Prostate gland (tissue), 2 donors: ENCODE measurements at regions not wholly inside any gene's neighbourhood (a gene's known extent, or its start where the extent isn't known, plus 50 kb on each side); places are given as distances from the start of the nearest gene placed in this dataset.

Experiments used
- DNase-seq: peaks from one replicate; pipeline ENCODE4 v3.0.0-alpha.2; 2019; ENCODE audit warnings: low spot score
- H3K27ac ChIP-seq, 2 donors: fragments of 200-600 bp; sonication (generic); 2 replicates each; pipeline ENCODE4 v1.5.1; 2017 to 2019
- H3K27me3 ChIP-seq: fragments of 200-600 bp; sonication (generic); replicated peaks from 2 replicates; pipeline ENCODE4 v1.5.1; 2019; ENCODE audit not compliant: insufficient read depth
- H3K36me3 ChIP-seq, 2 donors: fragments of 200-600 bp; sonication (generic); 1 replicate in 1 of 2; 2 replicates in 1 of 2; pipeline versions ENCODE4 v1.5.1 to v1.8.1; 2017 to 2019
- H3K4me1 ChIP-seq: fragments of 200-600 bp; sonication (generic); replicated peaks from 2 replicates; pipeline ENCODE4 v1.5.1; 2019
- H3K4me3 ChIP-seq, 2 donors: fragments of 200-600 bp; sonication (generic); 2 replicates each; pipeline ENCODE4 v1.5.1; 2017 to 2019
- H3K9me3 ChIP-seq: fragments of 200-600 bp; sonication (generic); 2 replicates; pipeline ENCODE4 v1.5.1; 2017
- POLR2A ChIP-seq: fragments of 450-650 bp; IDR thresholded peaks from one replicate; pipeline ENCODE4 v1.6.1; 2016; ENCODE audit warnings: antibody characterized with exemption, mild to moderate bottlenecking
- POLR2AphosphoS5 ChIP-seq: sonication (generic); formaldehyde crosslinking; IDR thresholded peaks from one replicate; pipeline ENCODE4 v1.6.1; 2017; ENCODE audit warnings: antibody characterized with exemption
- WGBS: methylation state at CpG from one replicate; pipeline ENCODE4 v1.1.5; 2018; 5-methylcytosine and 5-hydroxymethylcytosine counted together
- intact Hi-C: fragments of 100-400 bp; cut with DNase I; formaldehyde crosslinking; loops from one replicate; pipeline ENCODE4 v1.14.2; 2022
- TF ChIP-seq, protein P1 (sequence below), 4 experiments: fragments of 200-600 bp in 2 of 4; fragments of 450-650 bp in 2 of 4; sonication (generic) in 2 of 4; IDR thresholded peaks; 1 replicate in 3 of 4; 2 replicates in 1 of 4; pipeline ENCODE4 v1.5.1; 2016 to 2019; ENCODE audit warnings: antibody characterized with exemption in 4 of 4, mild to moderate bottlenecking in 2 of 4, moderate library complexity in 2 of 4

DNA sequence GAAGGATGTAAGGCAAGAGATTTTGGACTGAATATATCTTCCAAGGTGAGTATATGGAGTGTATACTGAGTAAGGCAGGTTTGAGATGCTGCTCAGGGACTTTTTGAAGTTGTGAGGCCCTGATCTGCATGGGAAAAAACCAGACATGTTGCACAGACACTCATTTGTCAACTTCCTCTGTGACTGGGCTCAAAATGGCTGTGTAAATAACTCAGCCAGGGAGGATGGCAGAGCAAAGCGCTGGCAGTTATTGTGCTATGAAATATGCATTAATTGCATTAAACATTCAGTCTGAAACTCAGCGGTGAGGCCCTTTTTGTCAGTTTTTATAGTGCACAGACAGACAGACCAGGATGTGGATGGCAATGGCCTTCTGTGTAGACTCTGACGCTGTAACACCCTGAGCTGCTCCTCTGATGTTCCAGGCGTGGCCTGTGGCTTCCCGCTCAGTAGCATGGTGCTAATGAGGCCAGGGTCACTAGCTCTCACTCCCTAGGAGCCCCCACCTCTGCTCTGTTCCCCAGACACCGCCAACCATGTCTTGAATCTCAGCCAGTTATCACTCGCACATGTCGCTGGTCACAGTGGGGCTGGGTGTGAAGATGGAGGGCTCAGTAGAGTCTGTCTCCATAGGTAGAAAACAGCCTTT, 307.0 kb upstream of the PROX1 start:
- intact Hi-C loops = no loop called here

DNA sequence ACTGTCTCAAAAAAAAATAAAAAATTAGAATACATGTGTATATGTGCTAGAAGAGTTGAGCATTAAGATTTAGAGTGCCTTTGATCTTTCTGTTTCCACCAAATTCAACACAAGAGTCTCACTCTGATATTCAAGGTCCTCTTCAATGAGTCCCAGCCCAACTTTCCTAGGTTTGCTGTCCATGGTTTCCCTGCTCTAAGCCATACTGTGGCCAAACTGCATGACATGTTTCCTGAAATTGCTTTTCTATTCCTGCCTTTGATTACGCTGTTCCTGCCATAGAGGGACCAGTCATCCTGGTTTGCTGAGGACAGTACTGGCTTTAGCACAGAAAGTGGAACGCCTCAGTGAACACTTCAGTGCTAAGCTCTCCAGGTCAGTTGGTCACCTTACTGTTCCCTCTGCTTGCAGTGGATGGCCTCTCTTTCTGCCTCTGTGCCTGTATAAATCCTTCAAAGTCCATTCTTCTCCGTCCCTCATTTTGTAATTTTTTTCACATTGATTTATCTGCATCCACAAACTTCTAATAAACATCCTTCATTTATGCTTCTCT, 305.9 kb upstream of the PROX1 start:
- H3K27ac ChIP-seq = no peak overlapping the region
- no peak overlapping the region for H3K4me3 ChIP-seq
- no peaks in the 10 kb centered on the region for H3K9me3 ChIP-seq
- H3K4me1 ChIP-seq = no peaks in the 10 kb centered on the region
- H3K27me3 ChIP-seq = no peaks in the 10 kb centered on the region
- WGBS = 90% methylated on average over 3 of the region's 3 CpGs
- DNase-seq = no peak
- H3K36me3 ChIP-seq = no peaks in the 10 kb centered on the region
- intact Hi-C loops = no loop called here
- TF ChIP-seq, protein P1, sequence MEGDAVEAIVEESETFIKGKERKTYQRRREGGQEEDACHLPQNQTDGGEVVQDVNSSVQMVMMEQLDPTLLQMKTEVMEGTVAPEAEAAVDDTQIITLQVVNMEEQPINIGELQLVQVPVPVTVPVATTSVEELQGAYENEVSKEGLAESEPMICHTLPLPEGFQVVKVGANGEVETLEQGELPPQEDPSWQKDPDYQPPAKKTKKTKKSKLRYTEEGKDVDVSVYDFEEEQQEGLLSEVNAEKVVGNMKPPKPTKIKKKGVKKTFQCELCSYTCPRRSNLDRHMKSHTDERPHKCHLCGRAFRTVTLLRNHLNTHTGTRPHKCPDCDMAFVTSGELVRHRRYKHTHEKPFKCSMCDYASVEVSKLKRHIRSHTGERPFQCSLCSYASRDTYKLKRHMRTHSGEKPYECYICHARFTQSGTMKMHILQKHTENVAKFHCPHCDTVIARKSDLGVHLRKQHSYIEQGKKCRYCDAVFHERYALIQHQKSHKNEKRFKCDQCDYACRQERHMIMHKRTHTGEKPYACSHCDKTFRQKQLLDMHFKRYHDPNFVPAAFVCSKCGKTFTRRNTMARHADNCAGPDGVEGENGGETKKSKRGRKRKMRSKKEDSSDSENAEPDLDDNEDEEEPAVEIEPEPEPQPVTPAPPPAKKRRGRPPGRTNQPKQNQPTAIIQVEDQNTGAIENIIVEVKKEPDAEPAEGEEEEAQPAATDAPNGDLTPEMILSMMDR (IDR thresholded peaks at IDR 0.05) = no peak
- no peak for TF ChIP-seq POLR2AphosphoS5

More for the DNA sequence above, 307.0 kb upstream of the PROX1 start:
- no peak overlapping the region for H3K4me3 ChIP-seq
- H3K9me3 ChIP-seq = no peaks in the 10 kb centered on the region
- TF ChIP-seq POLR2AphosphoS5 = no peak
- no peak for TF ChIP-seq POLR2A
- TF ChIP-seq, protein P1 (IDR thresholded peaks at IDR 0.05) = no peak
- H3K27ac ChIP-seq = no peak overlapping the region
- H3K36me3 ChIP-seq = no peaks in the 10 kb centered on the region
- H3K27me3 ChIP-seq = no peaks in the 10 kb centered on the region
- no peak for DNase-seq
- no peaks in the 10 kb centered on the region for H3K4me1 ChIP-seq
- WGBS = 83% methylated on average over 8 of the region's 8 CpGs

DNA sequence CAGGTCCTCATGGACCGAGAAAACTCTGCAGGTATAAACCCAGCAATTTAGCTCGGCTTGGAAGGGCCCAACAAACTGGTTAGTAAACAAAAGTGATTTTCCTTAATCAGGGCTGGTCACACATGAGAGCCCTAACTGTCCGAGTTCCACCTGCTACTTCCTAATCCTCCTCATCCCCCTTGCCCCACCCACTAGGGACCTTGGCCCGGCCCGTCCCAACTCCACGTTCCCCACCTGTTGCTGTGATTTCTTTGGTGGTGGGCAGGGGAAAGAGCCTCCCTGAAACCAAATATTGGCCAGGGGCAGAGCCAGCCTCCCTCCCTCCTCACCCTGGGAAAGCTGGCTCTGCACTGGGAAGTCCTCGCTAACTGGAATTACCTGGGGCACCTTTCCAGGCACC, 304.2 kb upstream of the PROX1 start:
- Histone ChIP-seq H3K36me3 (no peaks in the 10 kb centered on the region), H3K27ac (no peak overlapping the region), H3K4me1 (no peaks in the 10 kb centered on the region), H3K27me3 (no peaks in the 10 kb centered on the region), H3K9me3 (no peaks in the 10 kb centered on the region), H3K4me3 (no peak overlapping the region)
- TF ChIP-seq, protein P1 (IDR thresholded peaks at IDR 0.05) = no peak
- no peak for TF ChIP-seq POLR2AphosphoS5
- TF ChIP-seq POLR2A = no peak
- intact Hi-C loops = no loop called here
- WGBS = 74% methylated on average over 7 of the region's 7 CpGs
- DNase-seq = no peak

DNA sequence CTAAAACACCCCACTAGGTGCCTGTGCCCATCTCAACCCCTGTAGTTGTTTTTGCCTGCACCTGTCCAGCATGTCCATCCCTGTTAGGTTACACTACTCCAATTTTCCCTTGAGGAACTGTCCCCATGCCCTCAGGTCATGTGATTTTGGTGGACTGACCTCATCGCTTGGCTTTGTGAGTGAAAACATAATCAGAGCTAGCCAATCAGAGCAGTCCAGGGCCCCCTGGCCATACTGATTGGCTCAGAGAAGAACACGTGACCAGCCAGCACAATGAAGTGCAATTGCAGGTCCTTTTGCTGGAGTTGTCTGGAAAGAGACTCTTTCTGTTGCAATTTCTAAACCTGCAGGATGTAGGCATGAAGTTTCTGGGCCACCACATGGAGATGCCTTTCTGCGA, 303.3 kb upstream of the PROX1 start:
- H3K36me3 ChIP-seq = no peaks in the 10 kb centered on the region
- TF ChIP-seq POLR2AphosphoS5 (no peak), POLR2A (no peak)
- TF ChIP-seq, protein P1 (IDR thresholded peaks at IDR 0.05) = no peak
- no peak overlapping the region for H3K4me3 ChIP-seq
- H3K9me3 ChIP-seq = no peaks in the 10 kb centered on the region
- 93% methylated on average over 3 of the region's 3 CpGs for WGBS
- no peaks in the 10 kb centered on the region for H3K27me3 ChIP-seq
- intact Hi-C loops = no loop called here
- DNase-seq = no peak
- H3K4me1 ChIP-seq = no peaks in the 10 kb centered on the region
- H3K27ac ChIP-seq = no peak overlapping the region

DNA sequence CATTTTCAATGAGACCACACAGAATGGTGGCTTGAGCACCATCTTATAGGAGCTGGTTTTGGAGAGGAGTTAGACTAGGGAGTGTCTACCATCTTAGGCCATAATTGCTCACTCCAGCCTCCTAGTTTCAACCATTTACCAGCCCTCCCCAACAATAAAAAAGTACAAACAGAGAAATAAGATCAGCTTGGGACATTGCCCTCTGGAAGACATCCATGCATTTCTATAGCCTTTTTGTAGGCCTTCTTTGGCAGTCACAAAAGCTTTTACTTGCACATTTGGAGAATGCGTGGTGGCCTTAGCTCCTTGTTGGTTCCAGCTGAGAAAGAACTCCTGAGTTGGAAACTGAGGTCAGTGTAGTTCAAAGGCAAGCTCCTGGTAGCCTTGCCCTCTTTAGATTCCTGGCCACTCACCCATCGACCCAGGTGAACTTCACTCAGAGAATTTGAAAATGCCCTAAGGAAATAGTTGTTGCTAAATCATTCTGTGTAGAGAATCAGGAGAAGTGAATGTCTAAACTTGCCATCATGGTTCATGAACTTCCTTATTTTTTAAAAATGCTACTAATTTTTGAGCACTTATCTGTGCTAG, 301.7 kb upstream of the PROX1 start:
- no peaks in the 10 kb centered on the region for H3K9me3 ChIP-seq
- DNase-seq = no peak
- H3K4me3 ChIP-seq = no peak overlapping the region
- WGBS = 56% methylated on average over 2 of the region's 2 CpGs
- intact Hi-C loops = no loop called here
- H3K27ac ChIP-seq = no peak overlapping the region
- H3K4me1 ChIP-seq = no peaks in the 10 kb centered on the region
- no peaks in the 10 kb centered on the region for H3K27me3 ChIP-seq
- H3K36me3 ChIP-seq = no peaks in the 10 kb centered on the region
- no peak for TF ChIP-seq POLR2AphosphoS5
- TF ChIP-seq, protein P1 (IDR thresholded peaks at IDR 0.05) = no peak
- no peak for TF ChIP-seq POLR2A
